ENCODE measurements at regions not wholly inside any gene's neighbourhood (a gene's known extent, or its start where the extent isn't known, plus 50 kb on each side); places are given as distances from the start of the nearest gene placed in this dataset.

DNA sequence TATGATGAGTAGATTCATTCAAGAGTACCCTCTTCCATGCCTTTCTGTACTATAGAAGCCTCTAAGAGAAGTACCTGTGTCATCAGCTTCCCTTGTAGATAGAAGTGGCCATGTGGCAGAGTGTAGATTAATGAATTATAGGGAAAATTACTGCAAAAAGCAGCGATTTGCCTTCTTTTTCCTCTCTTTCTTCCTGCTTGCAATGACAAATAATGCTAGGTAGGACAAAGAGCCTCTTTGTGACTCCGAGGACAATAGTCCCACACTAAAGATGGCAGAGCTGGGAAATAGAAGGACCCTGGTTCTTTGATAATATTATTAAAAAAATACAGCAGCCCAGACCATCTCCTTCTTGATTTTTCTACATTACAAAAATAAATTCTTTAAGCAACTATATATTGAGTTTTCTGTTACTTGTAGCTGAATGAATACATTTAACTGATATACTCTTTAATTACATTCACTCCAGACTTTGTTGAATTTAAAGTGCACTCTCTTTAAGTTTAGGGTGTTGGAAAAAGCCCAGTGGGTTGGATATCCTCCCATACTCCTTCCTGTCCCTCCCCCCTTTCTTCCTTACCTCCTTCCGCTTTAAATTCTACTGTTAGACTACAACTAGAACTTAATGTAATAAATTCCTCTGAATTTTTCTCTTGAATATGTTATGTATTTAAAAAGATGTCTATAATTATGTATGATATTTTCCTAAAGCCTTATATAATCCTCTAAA is 198.2 kb upstream of the APP start:
- TF ChIP-seq, protein P1, sequence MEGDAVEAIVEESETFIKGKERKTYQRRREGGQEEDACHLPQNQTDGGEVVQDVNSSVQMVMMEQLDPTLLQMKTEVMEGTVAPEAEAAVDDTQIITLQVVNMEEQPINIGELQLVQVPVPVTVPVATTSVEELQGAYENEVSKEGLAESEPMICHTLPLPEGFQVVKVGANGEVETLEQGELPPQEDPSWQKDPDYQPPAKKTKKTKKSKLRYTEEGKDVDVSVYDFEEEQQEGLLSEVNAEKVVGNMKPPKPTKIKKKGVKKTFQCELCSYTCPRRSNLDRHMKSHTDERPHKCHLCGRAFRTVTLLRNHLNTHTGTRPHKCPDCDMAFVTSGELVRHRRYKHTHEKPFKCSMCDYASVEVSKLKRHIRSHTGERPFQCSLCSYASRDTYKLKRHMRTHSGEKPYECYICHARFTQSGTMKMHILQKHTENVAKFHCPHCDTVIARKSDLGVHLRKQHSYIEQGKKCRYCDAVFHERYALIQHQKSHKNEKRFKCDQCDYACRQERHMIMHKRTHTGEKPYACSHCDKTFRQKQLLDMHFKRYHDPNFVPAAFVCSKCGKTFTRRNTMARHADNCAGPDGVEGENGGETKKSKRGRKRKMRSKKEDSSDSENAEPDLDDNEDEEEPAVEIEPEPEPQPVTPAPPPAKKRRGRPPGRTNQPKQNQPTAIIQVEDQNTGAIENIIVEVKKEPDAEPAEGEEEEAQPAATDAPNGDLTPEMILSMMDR (IDR thresholded peaks at IDR 0.05), result no peak
- TF ChIP-seq POLR2A (IDR thresholded peaks at IDR 0.05), result no peak
